ENCODE measurements at regions not wholly inside any gene's neighbourhood (a gene's known extent, or its start where the extent isn't known, plus 50 kb on each side); places are given as distances from the start of the nearest gene placed in this dataset.
"Not testable (repeated sequence)": the region's sequence is repeated elsewhere in the genome, so short reads cannot be mapped to it uniquely, and the experiment has no call there.

DNA sequence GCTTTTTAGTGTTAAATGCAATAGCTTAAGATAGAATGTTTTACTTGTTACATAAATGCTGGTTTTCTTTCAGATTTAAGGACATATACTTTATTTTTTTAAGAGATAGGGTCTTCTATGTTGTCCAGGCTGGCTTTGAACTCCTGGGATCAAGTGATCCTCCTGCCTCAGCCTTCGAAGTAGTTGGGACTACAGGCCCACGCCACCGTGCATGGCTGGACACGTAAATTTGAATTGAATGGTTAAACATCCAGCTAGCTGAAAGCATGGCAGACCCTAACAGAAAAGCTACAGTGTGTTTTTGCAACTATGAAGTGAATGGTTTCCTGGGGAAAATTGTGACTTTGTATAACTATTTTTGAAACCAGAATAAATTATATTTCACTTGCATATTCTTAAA, 2888.6 kb downstream of the RPIA start:
- H3K36me3 ChIP-seq (replicated peaks); H3K4me3 ChIP-seq; H3K4me1 ChIP-seq; H3K27me3 ChIP-seq (ENCODE audit: low read depth); in situ Hi-C loops (cut with MboI; ENCODE audit: low sequenced_read_pairs); DNase-seq (ENCODE audit: low spot score in 2 of 2); H3K9me3 ChIP-seq: not testable (repeated sequence)

DNA sequence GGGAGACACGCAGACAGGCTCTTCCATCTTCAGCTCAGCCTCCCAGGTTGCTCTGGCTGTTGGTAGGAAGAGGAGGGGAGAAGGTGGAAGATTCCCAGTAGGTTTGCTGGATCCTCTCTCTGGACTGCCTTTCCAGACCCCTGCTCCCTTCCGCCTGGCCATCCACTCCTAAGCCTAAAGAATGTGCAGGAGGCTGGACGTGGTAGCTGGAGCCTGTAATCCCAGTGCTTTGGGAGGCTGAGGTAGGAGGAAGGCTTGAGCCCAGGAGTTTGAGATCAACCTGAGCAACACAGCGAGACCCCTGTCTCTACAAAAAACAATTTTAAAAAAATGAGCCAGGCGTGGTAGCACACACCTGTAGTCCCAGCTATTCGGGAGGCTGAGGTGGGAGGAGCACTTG, 2895.6 kb downstream of the RPIA start:
- H3K36me3 ChIP-seq (replicated peaks); H3K27me3 ChIP-seq (ENCODE audit: low read depth); H3K9me3 ChIP-seq; in situ Hi-C loops (cut with MboI; ENCODE audit: low sequenced_read_pairs); DNase-seq (ENCODE audit: low spot score in 2 of 2); H3K4me3 ChIP-seq; H3K4me1 ChIP-seq: not testable (repeated sequence)

DNA sequence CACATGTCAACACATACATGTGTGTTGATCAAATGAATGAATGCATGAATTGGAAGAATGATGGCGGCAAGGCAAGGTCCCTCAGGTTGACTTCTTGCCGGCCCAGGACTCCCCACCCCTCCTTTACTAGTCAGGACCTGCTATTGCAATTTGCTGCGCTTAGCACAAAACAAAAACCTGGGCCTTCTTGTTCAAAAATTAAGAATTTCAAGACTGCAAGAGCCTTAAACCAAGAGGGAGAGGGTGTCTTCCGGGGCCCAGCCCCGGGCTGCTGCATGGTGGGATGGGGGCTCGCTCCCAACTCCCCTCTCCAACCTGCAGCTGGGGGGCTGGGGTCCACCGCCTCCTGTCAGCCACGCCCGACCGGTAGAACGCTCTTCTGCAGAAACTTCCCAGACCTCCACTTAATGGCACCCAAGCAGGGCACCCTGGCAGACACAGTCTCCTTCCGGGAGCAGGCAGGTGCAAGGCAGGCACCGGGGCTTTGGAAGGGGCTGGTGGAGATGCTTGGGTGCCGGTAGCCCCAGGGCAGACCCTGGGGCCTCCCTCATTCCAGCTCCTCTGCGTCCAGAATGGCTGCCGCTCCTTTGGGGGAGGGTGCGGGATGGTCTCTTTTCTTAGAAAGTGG, 2896.5 kb downstream of the RPIA start:
- H3K36me3 ChIP-seq (replicated peaks); DNase-seq (ENCODE audit: low spot score in 2 of 2); H3K9me3 ChIP-seq; in situ Hi-C loops (cut with MboI; ENCODE audit: low sequenced_read_pairs); H3K27me3 ChIP-seq (ENCODE audit: low read depth); H3K4me3 ChIP-seq; H3K4me1 ChIP-seq: not testable (repeated sequence)

DNA sequence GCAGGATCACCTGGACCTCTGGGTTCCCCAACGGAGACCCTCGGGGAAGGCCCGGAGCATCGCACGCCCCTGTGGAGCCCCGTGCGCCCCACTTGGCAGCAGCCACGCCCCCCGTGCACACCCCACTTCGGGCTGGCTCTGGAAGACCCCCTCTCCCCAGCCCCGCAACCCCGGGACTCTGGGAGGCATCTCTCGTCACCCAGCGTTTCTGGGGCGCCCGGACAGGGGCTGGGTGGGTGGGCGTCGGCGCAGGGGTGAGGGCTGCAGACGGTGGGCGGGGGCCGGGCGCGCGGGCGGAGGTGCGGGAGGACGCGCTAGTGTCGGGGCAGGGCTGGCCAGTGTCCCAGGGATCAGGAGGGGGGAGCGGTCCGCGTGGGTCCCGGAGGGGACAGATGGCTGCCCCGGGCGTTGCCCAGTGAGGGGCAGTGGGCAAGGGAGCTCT, 2897.3 kb downstream of the RPIA start:
- not testable (repeated sequence) for H3K27me3 ChIP-seq (ENCODE audit: low read depth)

DNA sequence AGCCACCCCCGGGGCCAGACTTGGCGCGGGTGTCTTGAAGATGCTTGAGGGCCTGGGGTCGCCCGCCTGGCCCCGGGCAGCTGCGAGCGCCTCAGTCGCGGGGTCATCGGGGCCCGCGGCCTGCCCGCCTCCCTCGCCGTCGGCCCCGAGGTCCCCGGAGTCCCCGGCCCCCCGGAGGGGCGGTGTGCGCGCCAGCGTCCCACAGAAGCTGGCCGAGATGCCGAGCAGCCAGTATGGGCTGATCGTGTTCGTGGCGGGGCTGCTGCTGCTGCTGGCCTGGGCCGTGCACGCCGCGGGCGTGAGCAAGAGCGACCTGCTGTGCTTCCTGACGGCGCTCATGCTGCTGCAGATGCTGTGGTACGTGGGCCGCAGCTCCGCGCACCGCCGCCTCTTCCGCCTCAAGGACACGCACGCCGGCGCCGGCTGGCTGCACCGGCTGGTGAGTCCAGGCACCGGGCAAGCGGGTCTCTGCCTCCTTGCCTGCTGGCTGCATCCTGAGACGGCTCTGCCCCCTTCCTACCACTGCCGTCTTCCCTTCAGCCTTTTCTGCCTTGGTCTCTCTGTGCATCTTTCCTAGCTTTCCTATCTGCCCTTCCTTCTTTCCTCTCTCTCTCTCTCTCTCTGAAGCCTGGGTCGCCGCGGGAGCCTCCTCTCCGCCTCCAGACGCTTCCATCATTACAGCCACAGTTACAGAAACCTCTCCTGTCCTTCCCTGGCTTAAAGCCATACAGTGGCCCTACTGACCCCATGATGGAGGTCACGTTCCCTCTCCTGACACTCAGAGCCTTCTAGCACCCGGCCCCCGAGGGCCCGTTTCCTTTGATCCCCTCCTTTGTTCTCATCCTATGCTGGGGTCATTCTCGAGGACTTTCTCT, 2898.2 kb downstream of the RPIA start:
- H3K36me3 ChIP-seq (replicated peaks); in situ Hi-C loops (cut with MboI; ENCODE audit: low sequenced_read_pairs); H3K4me3 ChIP-seq; H3K9me3 ChIP-seq; H3K27me3 ChIP-seq (ENCODE audit: low read depth); DNase-seq (ENCODE audit: low spot score in 2 of 2); H3K4me1 ChIP-seq: not testable (repeated sequence)

More for the DNA sequence above, 2897.3 kb downstream of the RPIA start:
- H3K36me3 ChIP-seq (replicated peaks); in situ Hi-C loops (cut with MboI; ENCODE audit: low sequenced_read_pairs); H3K4me3 ChIP-seq; H3K9me3 ChIP-seq; H3K4me1 ChIP-seq; DNase-seq (ENCODE audit: low spot score in 2 of 2): not testable (repeated sequence)

DNA sequence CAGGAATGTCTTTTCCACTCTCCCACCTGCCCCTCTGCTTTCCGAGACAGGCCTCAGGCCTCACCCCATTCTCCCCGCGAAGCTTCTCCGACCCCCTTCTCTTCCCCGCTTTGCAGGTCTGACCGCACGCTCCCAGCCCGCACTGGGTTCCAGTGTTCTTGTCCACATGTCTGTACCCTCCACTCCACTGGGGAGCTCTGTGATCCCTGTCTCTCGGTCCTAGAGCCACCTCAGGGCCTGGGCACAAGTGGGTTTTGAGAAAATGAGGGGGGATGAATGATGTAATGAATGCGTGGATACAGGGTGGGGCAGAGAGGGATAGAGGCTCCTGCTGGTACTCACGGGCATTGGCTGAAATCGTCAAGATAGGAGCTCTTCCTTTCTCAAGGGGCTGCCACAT, 2898.9 kb downstream of the RPIA start:
- H3K4me1 ChIP-seq; in situ Hi-C loops (cut with MboI; ENCODE audit: low sequenced_read_pairs); H3K4me3 ChIP-seq; H3K36me3 ChIP-seq (replicated peaks); DNase-seq (ENCODE audit: low spot score in 2 of 2); H3K9me3 ChIP-seq; H3K27me3 ChIP-seq (ENCODE audit: low read depth): not testable (repeated sequence)

DNA sequence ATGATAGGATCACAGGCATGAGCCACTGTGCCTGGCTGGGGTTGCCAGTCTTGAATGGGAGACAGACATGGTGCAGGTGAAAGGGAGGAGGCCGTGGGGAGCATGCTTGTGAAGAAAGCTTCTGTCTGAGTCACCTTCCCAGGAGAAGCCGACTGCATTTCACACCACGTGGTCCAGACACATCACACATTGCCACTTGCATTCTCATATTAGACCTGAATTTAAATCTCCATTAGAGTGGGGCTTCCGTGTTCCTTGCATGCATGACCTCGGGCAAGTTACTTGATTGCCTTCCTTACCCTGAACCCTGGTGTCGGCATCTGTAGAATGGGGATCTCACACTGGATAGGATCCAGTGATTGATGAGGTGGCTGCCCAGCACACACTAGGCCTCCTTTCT, 2899.6 kb downstream of the RPIA start:
- H3K27me3 ChIP-seq (ENCODE audit: low read depth); H3K9me3 ChIP-seq; in situ Hi-C loops (cut with MboI; ENCODE audit: low sequenced_read_pairs); DNase-seq (ENCODE audit: low spot score in 2 of 2); H3K4me3 ChIP-seq; H3K36me3 ChIP-seq (replicated peaks); H3K4me1 ChIP-seq: not testable (repeated sequence)

DNA sequence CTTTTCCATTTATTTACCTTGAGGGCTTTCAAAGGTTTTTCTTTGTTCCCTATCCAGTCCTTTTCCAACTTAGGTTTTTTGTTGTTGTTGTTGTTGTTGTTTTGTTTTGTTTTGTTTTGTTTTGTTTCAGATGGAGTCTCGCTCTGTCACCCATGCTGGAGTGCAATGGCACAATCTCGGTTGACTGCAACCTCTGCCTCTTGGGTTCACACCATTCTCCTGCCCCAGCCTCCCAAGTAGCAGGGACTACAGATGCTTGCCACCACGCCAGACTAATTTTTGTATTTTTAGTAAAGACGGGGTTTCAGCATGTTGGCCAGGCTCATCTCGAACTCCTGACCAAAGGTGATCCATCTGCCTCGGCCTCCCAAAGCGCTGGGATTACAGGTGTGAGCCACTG, 2906.0 kb downstream of the RPIA start:
- H3K4me3 ChIP-seq; H3K27me3 ChIP-seq (ENCODE audit: low read depth); H3K4me1 ChIP-seq; H3K36me3 ChIP-seq (replicated peaks); in situ Hi-C loops (cut with MboI; ENCODE audit: low sequenced_read_pairs); H3K9me3 ChIP-seq; DNase-seq (ENCODE audit: low spot score in 2 of 2): not testable (repeated sequence)

DNA sequence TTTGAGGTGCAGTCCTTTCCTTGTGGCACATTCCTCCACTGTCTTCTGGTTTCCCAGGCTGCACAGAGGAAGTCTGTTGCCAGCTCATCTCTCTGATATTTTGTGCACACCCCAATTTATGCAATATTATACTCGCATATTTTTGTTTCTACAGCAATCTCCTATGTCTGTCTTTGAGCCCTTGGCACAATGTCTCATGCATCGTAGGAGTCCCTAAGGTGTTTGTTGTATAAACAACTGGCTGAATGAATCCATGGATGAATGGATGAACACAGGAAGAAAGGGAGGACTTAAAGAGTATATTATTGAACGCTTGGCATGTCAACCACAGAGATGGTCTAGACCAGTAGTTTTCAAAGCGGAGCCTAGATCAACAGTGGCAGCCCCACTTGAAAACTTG, 2907.0 kb downstream of the RPIA start:
- H3K9me3 ChIP-seq; H3K36me3 ChIP-seq (replicated peaks); H3K4me1 ChIP-seq; H3K4me3 ChIP-seq; DNase-seq (ENCODE audit: low spot score in 2 of 2); H3K27me3 ChIP-seq (ENCODE audit: low read depth); in situ Hi-C loops (cut with MboI; ENCODE audit: low sequenced_read_pairs): not testable (repeated sequence)

DNA sequence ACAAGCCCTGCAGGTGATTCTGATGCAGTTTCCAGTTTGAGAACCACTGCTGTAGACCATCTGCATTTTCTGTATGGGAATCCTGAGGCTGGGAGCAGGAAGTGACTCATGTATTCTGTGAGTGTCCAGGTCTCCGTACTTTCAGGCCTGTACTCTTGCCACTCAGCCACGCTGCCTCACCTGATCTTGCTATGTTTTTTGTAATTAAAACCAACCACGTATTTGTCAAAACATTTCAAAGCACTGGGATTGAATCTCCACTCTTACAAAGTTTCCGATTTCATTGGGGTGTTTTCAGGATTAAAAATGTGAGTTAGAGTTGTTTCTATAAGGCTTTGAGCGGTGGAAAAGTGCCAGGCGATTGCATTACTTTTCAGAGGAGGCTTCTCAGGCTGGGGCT, 2907.5 kb downstream of the RPIA start:
- H3K9me3 ChIP-seq; in situ Hi-C loops (cut with MboI; ENCODE audit: low sequenced_read_pairs); H3K4me3 ChIP-seq; H3K36me3 ChIP-seq (replicated peaks); H3K4me1 ChIP-seq; DNase-seq (ENCODE audit: low spot score in 2 of 2); H3K27me3 ChIP-seq (ENCODE audit: low read depth): not testable (repeated sequence)

DNA sequence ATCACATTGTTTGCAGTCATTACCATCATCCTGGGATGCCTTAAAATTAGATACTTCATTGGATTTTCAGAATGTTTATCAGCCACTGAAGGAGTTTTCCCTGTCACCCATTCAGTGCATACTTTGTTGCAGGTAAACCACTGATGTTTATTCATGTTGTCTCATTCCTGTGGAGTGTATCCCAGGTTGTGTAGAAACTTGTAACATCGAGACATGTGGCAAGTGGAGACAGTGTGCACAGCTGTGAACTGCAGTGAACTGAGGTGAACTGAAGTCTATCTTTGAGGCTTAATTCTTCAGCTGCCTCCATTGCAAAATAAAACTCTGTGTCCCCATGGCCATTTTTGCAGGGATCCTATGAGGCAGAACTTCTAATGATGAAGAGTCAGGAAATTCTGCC, 2911.4 kb downstream of the RPIA start:
- H3K4me3 ChIP-seq; H3K4me1 ChIP-seq; H3K27me3 ChIP-seq (ENCODE audit: low read depth); H3K9me3 ChIP-seq; in situ Hi-C loops (cut with MboI; ENCODE audit: low sequenced_read_pairs); DNase-seq (ENCODE audit: low spot score in 2 of 2); H3K36me3 ChIP-seq (replicated peaks): not testable (repeated sequence)

DNA sequence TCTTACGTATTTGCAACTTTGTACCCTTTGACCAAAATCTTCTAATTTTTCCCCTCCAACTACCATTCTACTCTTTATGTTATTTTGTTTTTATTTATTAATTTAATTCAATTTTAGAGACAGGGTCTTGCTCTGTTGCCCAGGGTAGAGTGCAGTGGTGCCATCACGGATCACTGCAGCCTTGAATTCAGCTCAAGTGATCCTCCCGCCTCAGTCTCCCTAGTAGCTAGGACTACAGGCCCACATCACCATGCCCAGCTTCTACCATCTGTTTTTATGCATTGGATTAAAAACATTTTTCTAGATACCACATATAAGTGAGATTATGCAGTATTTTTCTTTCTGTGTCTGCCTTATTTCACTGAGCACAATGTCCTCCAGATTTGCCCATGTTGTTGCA, 2912.5 kb downstream of the RPIA start:
- H3K27me3 ChIP-seq (ENCODE audit: low read depth); in situ Hi-C loops (cut with MboI; ENCODE audit: low sequenced_read_pairs); H3K4me3 ChIP-seq; DNase-seq (ENCODE audit: low spot score in 2 of 2); H3K4me1 ChIP-seq; H3K9me3 ChIP-seq; H3K36me3 ChIP-seq (replicated peaks): not testable (repeated sequence)

DNA sequence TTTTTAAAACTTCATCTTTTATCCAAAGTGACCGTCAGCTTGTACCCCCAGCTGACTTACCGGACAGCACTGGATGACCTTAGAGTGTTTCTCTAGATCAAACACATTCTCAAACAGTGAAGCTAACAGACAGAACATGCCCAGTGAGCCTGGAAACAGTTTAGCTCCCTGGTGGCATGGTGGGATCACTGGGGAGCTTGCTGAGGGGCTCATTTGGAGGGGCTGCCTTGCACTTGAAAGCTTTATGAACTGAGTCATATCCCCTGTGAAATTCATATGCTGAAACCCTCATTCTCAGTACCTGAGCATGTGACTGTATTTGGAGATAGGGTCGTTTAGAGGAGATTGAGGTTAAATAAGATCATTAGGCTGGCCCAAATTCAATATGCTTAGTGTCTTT, 2913.2 kb downstream of the RPIA start:
- DNase-seq (ENCODE audit: low spot score in 2 of 2); H3K9me3 ChIP-seq; H3K36me3 ChIP-seq (replicated peaks); H3K4me3 ChIP-seq; in situ Hi-C loops (cut with MboI; ENCODE audit: low sequenced_read_pairs); H3K27me3 ChIP-seq (ENCODE audit: low read depth); H3K4me1 ChIP-seq: not testable (repeated sequence)

DNA sequence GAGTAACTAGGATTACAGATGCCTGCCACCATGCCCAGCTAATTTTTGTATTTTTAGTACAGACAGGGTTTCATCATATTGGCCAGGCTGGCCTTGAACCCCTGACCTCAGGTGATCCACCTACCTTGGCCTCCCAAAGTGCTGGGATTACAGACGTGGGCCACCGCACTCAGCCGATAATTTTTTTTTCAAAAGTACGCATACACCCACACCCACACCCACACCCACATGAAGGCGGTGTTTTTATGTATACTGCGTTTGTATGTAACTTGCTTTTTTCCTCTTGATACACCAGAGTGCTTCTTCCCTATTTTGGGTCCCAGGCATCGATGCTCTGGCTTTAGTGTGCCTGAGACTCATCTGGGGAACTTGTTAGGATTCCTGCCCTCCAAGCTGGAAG, 2932.3 kb downstream of the RPIA start:
- in situ Hi-C loops (cut with MboI; ENCODE audit: low sequenced_read_pairs); DNase-seq (ENCODE audit: low spot score in 2 of 2); H3K27me3 ChIP-seq (ENCODE audit: low read depth); H3K4me1 ChIP-seq; H3K9me3 ChIP-seq; H3K36me3 ChIP-seq (replicated peaks); H3K4me3 ChIP-seq: not testable (repeated sequence)

Data from HAP-1 (cell line).